ENCODE measurements at regions not wholly inside any gene's neighbourhood (a gene's known extent, or its start where the extent isn't known, plus 50 kb on each side); places are given as distances from the start of the nearest gene placed in this dataset.

GRCh38 chr1:95622609-95623008, 388.6 kb downstream of the RWDD3 start:
- no peak overlapping the region for H3K4me3 ChIP-seq (replicated peaks; ENCODE audit: low read depth, low read length)

GRCh38 chr1:95625224-95625623, 391.2 kb downstream of the RWDD3 start:
- no peak overlapping the region for H3K4me3 ChIP-seq (replicated peaks; ENCODE audit: low read depth, low read length)
- DNase-seq (ENCODE audit: low read depth) = no peak
- TF ChIP-seq CTCF (IDR thresholded peaks at IDR 0.05; ENCODE audit: low read length, missing control alignments) = no peak

More at GRCh38 chr1:95622609-95623008, 388.6 kb downstream of the RWDD3 start:
- no peak for DNase-seq (ENCODE audit: low read depth)
- no peak for TF ChIP-seq CTCF (IDR thresholded peaks at IDR 0.05; ENCODE audit: low read length, missing control alignments)

- no peak overlapping the region for H3K4me3 ChIP-seq (replicated peaks; ENCODE audit: low read depth, low read length)
- TF ChIP-seq CTCF (IDR thresholded peaks at IDR 0.05; ENCODE audit: low read length, missing control alignments) = no peak
- no peak for DNase-seq (ENCODE audit: low read depth)
These were observed 393.2 kb downstream of the RWDD3 start for GRCh38 chr1:95627244-95627643.

GRCh38 chr1:95631695-95632094, 397.7 kb downstream of the RWDD3 start:
- TF ChIP-seq CTCF (IDR thresholded peaks at IDR 0.05; ENCODE audit: low read length, missing control alignments) = no peak
- no peak for DNase-seq (ENCODE audit: low read depth)
- H3K4me3 ChIP-seq (replicated peaks; ENCODE audit: low read depth, low read length) = no peak overlapping the region

GRCh38 chr1:95635811-95636210, 401.8 kb downstream of the RWDD3 start:
- no peak for TF ChIP-seq CTCF (IDR thresholded peaks at IDR 0.05; ENCODE audit: low read length, missing control alignments)
- DNase-seq (ENCODE audit: low read depth) = no peak
- no peak overlapping the region for H3K4me3 ChIP-seq (replicated peaks; ENCODE audit: low read depth, low read length)

GRCh38 chr1:95636897-95637296, 402.9 kb downstream of the RWDD3 start:
- no peak for TF ChIP-seq CTCF (IDR thresholded peaks at IDR 0.05; ENCODE audit: low read length, missing control alignments)
- DNase-seq (ENCODE audit: low read depth) = no peak

GRCh38 chr1:95640746-95641145, 406.7 kb downstream of the RWDD3 start:
- peak; percentile 23 for DNase-seq (ENCODE audit: low read depth)
- no peak overlapping the region for H3K4me3 ChIP-seq (replicated peaks; ENCODE audit: low read depth, low read length)
- no peak for TF ChIP-seq CTCF (IDR thresholded peaks at IDR 0.05; ENCODE audit: low read length, missing control alignments)

More at GRCh38 chr1:95636897-95637296, 402.9 kb downstream of the RWDD3 start:
- no peak overlapping the region for H3K4me3 ChIP-seq (replicated peaks; ENCODE audit: low read depth, low read length)
